ENCODE measurements at regions not wholly inside any gene's neighbourhood (a gene's known extent, or its start where the extent isn't known, plus 50 kb on each side); places are given as distances from the start of the nearest gene placed in this dataset.

GRCh38 chr2:181352158-181352557, 105.0 kb upstream of the ITGA4 start:
- H3K9me2 ChIP-seq (replicated peaks; ENCODE audit: insufficient read depth, low read length): no peaks in the 10 kb centered on the region
- H3K79me2 ChIP-seq (ENCODE audit: low read length): no peaks in the 10 kb centered on the region
- peak overlapping the region; percentile 69; the same call in 1 of the 2 replicates for H2AFZ ChIP-seq (ENCODE audit: low read length)
- H3K36me3 ChIP-seq (ENCODE audit: insufficient read depth, low read length): no peaks in the 10 kb centered on the region
- H3K4me2 ChIP-seq (ENCODE audit: low read depth, low read length, poor library complexity, severe bottlenecking): peak overlapping the region; percentile 45
- H3K9me3 ChIP-seq (ENCODE audit: low read length): no peaks in the 10 kb centered on the region
- no peak overlapping the region for H3K4me3 ChIP-seq (ENCODE audit: low read length)
- peak overlapping the region; percentile 62 for H3K27ac ChIP-seq (ENCODE audit: low read length)
- no peaks in the 10 kb centered on the region for H3K27me3 ChIP-seq (ENCODE audit: low read length)
- peak; percentile 76 for DNase-seq
- H4K20me1 ChIP-seq (ENCODE audit: insufficient read depth, low read depth, low read length): no peaks in the 10 kb centered on the region
- H3K9ac ChIP-seq (ENCODE audit: low read length): no peak overlapping the region
- H3K4me1 ChIP-seq (ENCODE audit: low read length): peaks cover 48% of the 10 kb centered on the region

DNA sequence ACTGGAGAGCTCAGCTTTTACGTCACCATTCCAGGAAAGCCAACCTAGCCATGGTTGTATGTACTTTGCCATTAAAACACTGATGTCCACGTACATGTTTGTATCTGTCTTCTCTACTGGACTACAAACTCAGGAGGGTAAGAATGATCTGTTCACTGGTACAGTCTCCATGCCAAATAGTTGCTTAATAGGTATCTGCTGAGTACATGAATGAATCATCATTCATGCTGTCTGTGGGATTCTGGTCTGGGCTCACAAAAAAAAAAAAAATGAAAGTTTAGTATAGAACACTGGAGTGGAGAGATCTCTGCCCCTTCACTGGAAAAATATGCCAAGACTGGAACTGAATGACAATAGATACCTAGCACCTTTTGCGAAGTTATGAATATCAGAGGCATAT, 102.6 kb upstream of the ITGA4 start:
- Histone ChIP-seq H3K36me3 (ENCODE audit: insufficient read depth, low read length) (no peaks in the 10 kb centered on the region), H4K20me1 (ENCODE audit: insufficient read depth, low read depth, low read length) (no peaks in the 10 kb centered on the region), H3K79me2 (ENCODE audit: low read length) (no peaks in the 10 kb centered on the region), H3K9me2 (replicated peaks; ENCODE audit: insufficient read depth, low read length) (no peaks in the 10 kb centered on the region), H3K9me3 (ENCODE audit: low read length) (no peaks in the 10 kb centered on the region), H3K4me2 (ENCODE audit: low read depth, low read length, poor library complexity, severe bottlenecking) (no peak overlapping the region), H3K4me1 (ENCODE audit: low read length) (peaks cover 40% of the 10 kb centered on the region), H3K4me3 (ENCODE audit: low read length) (no peak overlapping the region), H3K27ac (ENCODE audit: low read length) (no peak overlapping the region), H2AFZ (ENCODE audit: low read length) (no peak overlapping the region), H3K27me3 (ENCODE audit: low read length) (no peaks in the 10 kb centered on the region), H3K9ac (ENCODE audit: low read length) (no peak overlapping the region)
- DNase-seq: no peak

GRCh38 chr2:181356526-181357130, 100.6 kb upstream of the ITGA4 start:
- Histone ChIP-seq H3K36me3 (ENCODE audit: insufficient read depth, low read length) (no peaks in the 10 kb centered on the region), H3K9me3 (ENCODE audit: low read length) (no peaks in the 10 kb centered on the region), H3K27me3 (ENCODE audit: low read length) (no peaks in the 10 kb centered on the region), H4K20me1 (ENCODE audit: insufficient read depth, low read depth, low read length) (no peaks in the 10 kb centered on the region), H3K79me2 (ENCODE audit: low read length) (no peaks in the 10 kb centered on the region), H3K4me2 (ENCODE audit: low read depth, low read length, poor library complexity, severe bottlenecking) (no peak overlapping the region), H3K9ac (ENCODE audit: low read length) (no peak overlapping the region), H2AFZ (ENCODE audit: low read length) (no peak overlapping the region; the same call in 1 of the 2 replicates), H3K9me2 (replicated peaks; ENCODE audit: insufficient read depth, low read length) (no peaks in the 10 kb centered on the region), H3K4me3 (ENCODE audit: low read length) (no peak overlapping the region), H3K27ac (ENCODE audit: low read length) (no peak overlapping the region), H3K4me1 (ENCODE audit: low read length) (peaks cover 38% of the 10 kb centered on the region)
- no peak for DNase-seq

DNA sequence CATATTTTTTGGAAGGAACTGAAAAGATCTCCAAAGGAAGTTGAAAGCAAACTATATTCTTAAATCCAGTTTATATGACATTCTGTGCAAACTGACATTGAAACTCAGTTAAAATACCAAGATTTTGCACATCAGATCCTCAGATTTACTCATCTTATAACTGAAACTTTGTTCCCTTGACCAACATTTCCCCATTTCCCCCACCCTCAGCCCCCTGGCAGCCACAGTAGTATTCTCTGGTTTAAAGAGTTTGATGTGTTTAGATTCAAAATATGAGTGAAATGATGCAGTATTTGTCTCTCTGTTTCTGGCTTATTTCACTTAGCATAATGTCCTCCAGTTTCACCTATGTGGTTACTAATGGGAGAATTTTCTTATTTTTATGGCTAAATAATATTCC, 99.2 kb upstream of the ITGA4 start:
- Histone ChIP-seq H3K9ac (ENCODE audit: low read length) (no peak overlapping the region), H3K4me3 (ENCODE audit: low read length) (no peak overlapping the region), H3K4me1 (ENCODE audit: low read length) (peaks cover 31% of the 10 kb centered on the region), H3K36me3 (ENCODE audit: insufficient read depth, low read length) (no peaks in the 10 kb centered on the region), H4K20me1 (ENCODE audit: insufficient read depth, low read depth, low read length) (no peaks in the 10 kb centered on the region), H3K4me2 (ENCODE audit: low read depth, low read length, poor library complexity, severe bottlenecking) (peak overlapping the region; percentile 21), H2AFZ (ENCODE audit: low read length) (peak overlapping the region; percentile 38; the same call in 1 of the 2 replicates), H3K9me3 (ENCODE audit: low read length) (no peaks in the 10 kb centered on the region), H3K9me2 (replicated peaks; ENCODE audit: insufficient read depth, low read length) (no peaks in the 10 kb centered on the region), H3K27ac (ENCODE audit: low read length) (no peak overlapping the region), H3K27me3 (ENCODE audit: low read length) (no peaks in the 10 kb centered on the region), H3K79me2 (ENCODE audit: low read length) (no peaks in the 10 kb centered on the region)
- no peak for DNase-seq

- DNase-seq: no peak
- Histone ChIP-seq H3K9me3 (ENCODE audit: low read length) (no peaks in the 10 kb centered on the region), H3K9ac (ENCODE audit: low read length) (no peak overlapping the region), H3K9me2 (replicated peaks; ENCODE audit: insufficient read depth, low read length) (no peaks in the 10 kb centered on the region), H3K36me3 (ENCODE audit: insufficient read depth, low read length) (no peaks in the 10 kb centered on the region), H3K27me3 (ENCODE audit: low read length) (no peaks in the 10 kb centered on the region), H2AFZ (ENCODE audit: low read length) (0 out of 2 replicates have a peak overlapping the region, but pooled peaks have one; percentile 41), H3K4me1 (ENCODE audit: low read length) (peaks cover 17% of the 10 kb centered on the region), H3K79me2 (ENCODE audit: low read length) (no peaks in the 10 kb centered on the region), H3K4me2 (ENCODE audit: low read depth, low read length, poor library complexity, severe bottlenecking) (peak overlapping the region; percentile 37), H4K20me1 (ENCODE audit: insufficient read depth, low read depth, low read length) (no peaks in the 10 kb centered on the region), H3K4me3 (ENCODE audit: low read length) (no peak overlapping the region), H3K27ac (ENCODE audit: low read length) (peak overlapping the region; percentile 34)
Observed at GRCh38 chr2:181362561-181362960, 94.6 kb upstream of the ITGA4 start.

- Histone ChIP-seq H4K20me1 (ENCODE audit: insufficient read depth, low read depth, low read length) (no peaks in the 10 kb centered on the region), H2AFZ (ENCODE audit: low read length) (0 out of 2 replicates have a peak overlapping the region, but pooled peaks have one; percentile 41), H3K27ac (ENCODE audit: low read length) (peak overlapping the region; percentile 34), H3K4me2 (ENCODE audit: low read depth, low read length, poor library complexity, severe bottlenecking) (peak overlapping the region; percentile 37), H3K79me2 (ENCODE audit: low read length) (no peaks in the 10 kb centered on the region), H3K9me2 (replicated peaks; ENCODE audit: insufficient read depth, low read length) (no peaks in the 10 kb centered on the region), H3K9me3 (ENCODE audit: low read length) (no peaks in the 10 kb centered on the region), H3K4me1 (ENCODE audit: low read length) (peaks cover 11% of the 10 kb centered on the region), H3K27me3 (ENCODE audit: low read length) (no peaks in the 10 kb centered on the region), H3K36me3 (ENCODE audit: insufficient read depth, low read length) (no peaks in the 10 kb centered on the region), H3K9ac (ENCODE audit: low read length) (0 out of 2 replicates have a peak overlapping the region, but pooled peaks have one; percentile 29), H3K4me3 (ENCODE audit: low read length) (no peak overlapping the region)
- DNase-seq: peak; percentile 58
Observed at GRCh38 chr2:181363164-181363563, 94.0 kb upstream of the ITGA4 start.

GRCh38 chr2:181364492-181365170, 92.6 kb upstream of the ITGA4 start:
- Histone ChIP-seq H3K27ac (ENCODE audit: low read length) (no peak overlapping the region), H3K4me1 (ENCODE audit: low read length) (peaks cover 11% of the 10 kb centered on the region), H3K4me3 (ENCODE audit: low read length) (no peak overlapping the region), H2AFZ (ENCODE audit: low read length) (no peak overlapping the region), H4K20me1 (ENCODE audit: insufficient read depth, low read depth, low read length) (no peaks in the 10 kb centered on the region), H3K79me2 (ENCODE audit: low read length) (no peaks in the 10 kb centered on the region), H3K36me3 (ENCODE audit: insufficient read depth, low read length) (no peaks in the 10 kb centered on the region), H3K9me2 (replicated peaks; ENCODE audit: insufficient read depth, low read length) (no peaks in the 10 kb centered on the region), H3K9me3 (ENCODE audit: low read length) (no peaks in the 10 kb centered on the region), H3K27me3 (ENCODE audit: low read length) (no peaks in the 10 kb centered on the region), H3K4me2 (ENCODE audit: low read depth, low read length, poor library complexity, severe bottlenecking) (no peak overlapping the region), H3K9ac (ENCODE audit: low read length) (no peak overlapping the region)
- no peak for DNase-seq

DNA sequence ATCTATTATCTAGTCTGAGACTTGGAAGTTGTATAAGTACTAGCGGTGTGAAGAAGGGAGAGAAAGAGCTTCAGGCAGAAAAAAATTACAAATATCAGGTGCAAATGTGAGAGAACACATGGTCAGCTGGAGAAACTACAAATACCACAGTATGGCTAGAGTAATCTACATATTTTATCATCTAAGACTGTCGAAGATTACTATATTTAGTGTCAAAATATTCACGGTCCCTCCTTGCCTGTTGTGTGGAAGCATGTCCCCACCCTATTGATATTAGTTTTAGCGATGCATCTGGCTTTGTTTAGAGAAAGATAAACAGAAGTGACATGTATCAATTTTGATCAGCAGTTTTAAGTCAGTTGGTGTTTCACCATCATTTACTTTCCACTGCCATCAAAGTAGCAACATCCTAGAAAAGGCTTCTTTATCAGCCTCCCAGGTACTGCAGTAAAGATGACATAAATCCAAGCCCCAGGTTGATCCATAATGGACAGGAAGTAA, 90.5 kb upstream of the ITGA4 start:
- Histone ChIP-seq H3K9me2 (replicated peaks; ENCODE audit: insufficient read depth, low read length) (no peaks in the 10 kb centered on the region), H3K27me3 (ENCODE audit: low read length) (no peaks in the 10 kb centered on the region), H4K20me1 (ENCODE audit: insufficient read depth, low read depth, low read length) (no peaks in the 10 kb centered on the region), H3K9me3 (ENCODE audit: low read length) (no peaks in the 10 kb centered on the region), H3K79me2 (ENCODE audit: low read length) (no peaks in the 10 kb centered on the region), H3K4me3 (ENCODE audit: low read length) (no peak overlapping the region), H3K9ac (ENCODE audit: low read length) (no peak overlapping the region), H3K4me1 (ENCODE audit: low read length) (peaks cover 11% of the 10 kb centered on the region), H2AFZ (ENCODE audit: low read length) (no peak overlapping the region), H3K27ac (ENCODE audit: low read length) (no peak overlapping the region), H3K4me2 (ENCODE audit: low read depth, low read length, poor library complexity, severe bottlenecking) (no peak overlapping the region), H3K36me3 (ENCODE audit: insufficient read depth, low read length) (no peaks in the 10 kb centered on the region)
- no peak for DNase-seq
